A549 (cell line): ENCODE measurements at regions not wholly inside any gene's neighbourhood (a gene's known extent, or its start where the extent isn't known, plus 50 kb on each side); places are given as distances from the start of the nearest gene placed in this dataset.
"Not testable (repeated sequence)": the region's sequence is repeated elsewhere in the genome, so short reads cannot be mapped to it uniquely, and the experiment has no call there.

Experiments
- ATAC-seq, 2 experiments: fragments of 200-7000 bp in 1 of 2; fragments of >200 bp in 1 of 2; cut with Nextera tagmentation in 1 of 2; cut with Tn5 transposase in 1 of 2; 3 replicates each; pipeline versions ENCODE4 v1.8.0 to v1.9.1; 2018 to 2020; ENCODE audit warnings: mild to moderate bottlenecking in 1 of 2, moderate library complexity in 1 of 2
- CTCF ChIA-PET: fragments of 300-600 bp; sonication (Branson Sonifier 250); formaldehyde crosslinking; extraction: SDS; loops from one replicate; lab custom pipeline; 2021; ENCODE audit warnings: antibody characterized with exemption, inconsistent platforms; lab: Yijun Ruan, JAX
- POLR2A ChIA-PET: fragments of 350-600 bp; formaldehyde crosslinking; extraction: SDS; loops from one replicate; lab custom pipeline; 2021; ENCODE audit warnings: antibody characterized with exemption, inconsistent platforms; lab: Yijun Ruan, JAX
- DNase-seq, 2 experiments: peaks; one replicate each; pipeline versions ENCODE4 v3.0.0 to v3.0.0-alpha.2; 2011 to 2016; ENCODE audit warnings: low read depth in 1 of 2, low spot score in 1 of 2
- FAIRE-seq: peaks from 2 replicates; lab custom pipeline; 2011; peaks lifted over from hg19 to GRCh38; lab: Jason Lieb, UNC
- H3K27ac ChIP-seq, 2 experiments: fragments of >200 bp; sonication (Bioruptor Twin); formaldehyde crosslinking; 3 replicates each; pipeline ENCODE4 v1.5.1; 2016 to 2017
- H3K4me1 ChIP-seq: fragments of >200 bp; sonication (Bioruptor Twin); formaldehyde crosslinking; 3 replicates; pipeline ENCODE4 v1.6.1; 2016
- H3K4me2 ChIP-seq: fragments of >200 bp; sonication (Bioruptor Twin); formaldehyde crosslinking; 3 replicates; pipeline ENCODE4 v1.6.1; 2016
- H3K4me3 ChIP-seq: fragments of >200 bp; sonication (Bioruptor Twin); formaldehyde crosslinking; 3 replicates; pipeline ENCODE4 v1.5.1; 2016
- H3K9me3 ChIP-seq: fragments of >200 bp; sonication (Bioruptor Twin); formaldehyde crosslinking; 3 replicates; pipeline ENCODE4 v1.6.1; 2016
- BHLHE40 ChIP-seq: IDR thresholded peaks from 2 replicates; pipeline ENCODE4 v1.6.1; 2012; ENCODE audit warnings: low read depth, low read length, inconsistent platforms
- CBX2 ChIP-seq: fragments of 200-600 bp; sonication (generic); IDR thresholded peaks from 2 replicates; pipeline ENCODE4 v1.6.1; 2016; ENCODE audit warnings: low read depth, mild to moderate bottlenecking, borderline replicate concordance
- CBX8 ChIP-seq: fragments of 200-600 bp; sonication (generic); IDR thresholded peaks from 2 replicates; pipeline ENCODE4 v1.6.1; 2016
- CEBPB ChIP-seq, 2 experiments: fragments of >200 bp in 1 of 2; sonication (Bioruptor Twin) in 1 of 2; formaldehyde crosslinking in 1 of 2; IDR thresholded peaks; 2 replicates each; pipeline ENCODE4 v1.6.1; 2012 to 2016
- CHD2 ChIP-seq: fragments of 150-350 bp; IDR thresholded peaks from 2 replicates; pipeline ENCODE4 v1.6.1; 2014; ENCODE audit warnings: low read length; ENCODE audit not compliant: partially characterized antibody
- CHD4 ChIP-seq: fragments of 200-600 bp; sonication (generic); IDR thresholded peaks from 2 replicates; pipeline ENCODE4 v1.6.1; 2016; ENCODE audit warnings: antibody characterized with exemption, mild to moderate bottlenecking, borderline replicate concordance
- E2F6 ChIP-seq: IDR thresholded peaks from 2 replicates; pipeline ENCODE4 v1.6.1; 2012; ENCODE audit warnings: low read depth, borderline replicate concordance
- EHF ChIP-seq: fragments of 250-450 bp; sonication (Bioruptor Pico); IDR thresholded peaks from 2 replicates; pipeline ENCODE4 v1.5.0; 2020; ENCODE audit warnings: mild to moderate bottlenecking
- FOSL2 ChIP-seq, 2 experiments: fragments of 450-650 bp in 1 of 2; fragments of >200 bp in 1 of 2; sonication (Bioruptor Twin) in 1 of 2; formaldehyde crosslinking; IDR thresholded peaks; 2 replicates each; pipeline versions ENCODE4 v1.5.0 to v1.6.1; 2016 to 2020; ENCODE audit warnings: mild to moderate bottlenecking in 1 of 2, moderate library complexity in 1 of 2
- FOXS1 ChIP-seq: fragments of 250-450 bp; sonication (Bioruptor Pico); IDR thresholded peaks from 2 replicates; pipeline ENCODE4 v1.5.0; 2020; ENCODE audit warnings: mild to moderate bottlenecking, moderate library complexity
- HDAC2 ChIP-seq: fragments of 200-600 bp; sonication (generic); IDR thresholded peaks from 2 replicates; pipeline ENCODE4 v1.6.1; 2016
- HMGXB4 ChIP-seq: fragments of 250-450 bp; sonication (Bioruptor Pico); IDR thresholded peaks from 2 replicates; pipeline ENCODE4 v1.5.0; 2021; ENCODE audit warnings: mild to moderate bottlenecking, moderate library complexity, borderline replicate concordance
- HOXA7 ChIP-seq: fragments of 250-450 bp; sonication (Bioruptor Pico); IDR thresholded peaks from 2 replicates; pipeline ENCODE4 v1.5.0; 2020; ENCODE audit warnings: mild to moderate bottlenecking, moderate library complexity
- HOXB13 ChIP-seq: fragments of 250-450 bp; sonication (Bioruptor Pico); IDR thresholded peaks from 2 replicates; pipeline ENCODE4 v1.5.0; 2020; ENCODE audit warnings: low read depth, mild to moderate bottlenecking, moderate library complexity
- KDM5A ChIP-seq: fragments of 200-600 bp; sonication (generic); IDR thresholded peaks from 2 replicates; pipeline ENCODE4 v1.6.1; 2016; ENCODE audit warnings: antibody characterized with exemption, mild to moderate bottlenecking
- MAZ ChIP-seq: fragments of 150-350 bp; IDR thresholded peaks from 2 replicates; pipeline ENCODE4 v1.6.1; 2014; ENCODE audit warnings: antibody characterized with exemption, low read depth, low read length, borderline replicate concordance
- NPAS2 ChIP-seq: fragments of 250-450 bp; sonication (Bioruptor Pico); IDR thresholded peaks from 2 replicates; pipeline ENCODE4 v1.8.0; 2022; ENCODE audit warnings: mild to moderate bottlenecking, moderate library complexity, borderline replicate concordance
- PBX3 ChIP-seq: IDR thresholded peaks from 2 replicates; pipeline ENCODE4 v1.6.1; 2012
- POLR2A ChIP-seq: IDR thresholded peaks from 2 replicates; pipeline ENCODE4 v1.6.1; 2012; ENCODE audit warnings: mild to moderate bottlenecking, low read length
- RAD21 ChIP-seq, 2 experiments: fragments of >200 bp in 1 of 2; sonication (Bioruptor Twin) in 1 of 2; formaldehyde crosslinking in 1 of 2; IDR thresholded peaks in 1 of 2; conservative IDR thresholded peaks in 1 of 2; 2 replicates in 1 of 2; 3 replicates in 1 of 2; pipeline ENCODE4 v1.6.1; 2012 to 2018; ENCODE audit warnings: inconsistent platforms in 1 of 2
- RARB ChIP-seq: fragments of 250-450 bp; sonication (Bioruptor Pico); IDR thresholded peaks from 2 replicates; pipeline ENCODE4 v1.8.0; 2021; ENCODE audit warnings: mild to moderate bottlenecking, moderate library complexity
- RNF2 ChIP-seq: fragments of 200-600 bp; sonication (generic); IDR thresholded peaks from 2 replicates; pipeline ENCODE4 v1.6.1; 2016; ENCODE audit warnings: low read depth, mild to moderate bottlenecking, antibody characterized with exemption, moderate library complexity, borderline replicate concordance
- TFCP2L1 ChIP-seq: fragments of 250-450 bp; sonication (Bioruptor Pico); IDR thresholded peaks from 2 replicates; pipeline ENCODE4 v1.5.0; 2021; ENCODE audit warnings: mild to moderate bottlenecking
- TP53 ChIP-seq: fragments of 250-450 bp; sonication (Bioruptor Pico); IDR thresholded peaks from 2 replicates; pipeline ENCODE4 v1.5.0; 2021; ENCODE audit warnings: mild to moderate bottlenecking, moderate library complexity
- WGBS: methylation state at CpG from one replicate; pipeline ENCODE4 v1.1.6; 2017; ENCODE audit errors: missing lambda C conversion rate; 5-methylcytosine and 5-hydroxymethylcytosine counted together

- Histone ChIP-seq H3K27ac (no peak overlapping the region), H3K4me2 (no peak overlapping the region), H3K4me3 (no peak overlapping the region), H3K9me3 (no peaks in the 10 kb centered on the region), H3K4me1 (no peaks in the 10 kb centered on the region)
- TF ChIP-seq HOXB13 (CRISPR knock-in tag) (no peak), BHLHE40 (no peak), CHD4 (no peak), RNF2 (no peak), POLR2A (no peak), FOSL2 (IDR thresholded peaks at IDR 0.05) (no peak), FOSL2 (CRISPR knock-in tag; IDR thresholded peaks at IDR 0.05) (no peak)
- POLR2A ChIA-PET = no interaction called here
- WGBS = 68% methylated on average over 8 of the region's 8 CpGs
- FAIRE-seq = no peak
- DNase-seq = no peak
- no peak for ATAC-seq
- CTCF ChIA-PET = no interaction called here
Observed at GRCh38 chr13:74554569-74555275, 420.5 kb upstream of the KLF12 start.

GRCh38 chr13:74550039-74550438 is 415.8 kb upstream of the KLF12 start:
- DNase-seq (no peak), FAIRE-seq (no peak), ATAC-seq (no peak)
- CTCF ChIA-PET = no interaction called here
- Histone ChIP-seq H3K4me2 (no peak overlapping the region), H3K4me3 (no peak overlapping the region), H3K27ac (no peak overlapping the region), H3K4me1 (no peaks in the 10 kb centered on the region), H3K9me3 (no peaks in the 10 kb centered on the region)
- TF ChIP-seq FOXS1 (CRISPR knock-in tag) (no peak), CBX2 (no peak), EHF (CRISPR knock-in tag) (no peak), HDAC2 (no peak), PBX3 (no peak), E2F6 (no peak), HOXA7 (CRISPR knock-in tag) (no peak), CEBPB (IDR thresholded peaks at IDR 0.05) (no peak), HMGXB4 (CRISPR knock-in tag) (no peak), KDM5A (no peak), TFCP2L1 (no peak), CBX8 (no peak), NPAS2 (CRISPR knock-in tag) (no peak), TP53 (CRISPR knock-in tag) (no peak), MAZ (no peak), RARB (CRISPR knock-in tag) (no peak), FOSL2 (IDR thresholded peaks at IDR 0.05) (no peak), FOSL2 (CRISPR knock-in tag; IDR thresholded peaks at IDR 0.05) (no peak), RAD21 (conservative IDR thresholded peaks at IDR 0.05 in 1 of 2, IDR thresholded peaks at IDR 0.05 in 1 of 2) (no peak), CHD2 (no peak)
- POLR2A ChIA-PET = no interaction called here
- WGBS = 67% methylated on average over 2 of the region's 2 CpGs

- H3K4me1 ChIP-seq, FAIRE-seq, H3K9me3 ChIP-seq, H3K4me2 ChIP-seq, CTCF ChIA-PET, H3K4me3 ChIP-seq, ATAC-seq, POLR2A ChIA-PET, H3K27ac ChIP-seq, DNase-seq: not testable (repeated sequence)
- WGBS = 73% methylated on average over 3 of the region's 11 CpGs
Observed at GRCh38 chr13:74536649-74537048, 402.4 kb upstream of the KLF12 start.
